GM23338 (cell line): ENCODE measurements at regions not wholly inside any gene's neighbourhood (a gene's known extent, or its start where the extent isn't known, plus 50 kb on each side); places are given as distances from the start of the nearest gene placed in this dataset.

Source experiments
- ATAC-seq: fragments of 200-7000 bp; cut with Tn5 transposase; 3 replicates; pipeline ENCODE4 v1.9.1; 2020
- DNase-seq: peaks from one replicate; pipeline ENCODE4 v3.0.0-alpha.2; 2015; ENCODE audit warnings: low spot score
- H2AFZ ChIP-seq: fragments of 200-600 bp; sonication (generic); 2 replicates; pipeline ENCODE4 v1.8.0; 2016; ENCODE audit warnings: antibody characterized with exemption, mild to moderate bottlenecking, moderate library complexity
- H3F3A ChIP-seq: fragments of 200-600 bp; sonication (generic); replicated peaks from 2 replicates; pipeline ENCODE4 v1.8.0; 2017; ENCODE audit warnings: antibody characterized with exemption, mixed run types, low read depth
- H3K27ac ChIP-seq: fragments of 200-600 bp; sonication (generic); 2 replicates; pipeline ENCODE4 v1.6.1; 2016; ENCODE audit warnings: low read depth
- H3K27me3 ChIP-seq: fragments of 200-600 bp; sonication (generic); 2 replicates; pipeline ENCODE4 v1.8.0; 2016; ENCODE audit warnings: mild to moderate bottlenecking, mixed run types, moderate library complexity; ENCODE audit not compliant: insufficient read depth
- H3K36me3 ChIP-seq: fragments of 200-600 bp; sonication (generic); 2 replicates; pipeline ENCODE4 v1.8.0; 2016; ENCODE audit warnings: mild to moderate bottlenecking; ENCODE audit not compliant: insufficient read depth
- H3K4me1 ChIP-seq: fragments of 200-600 bp; sonication (generic); 2 replicates; pipeline ENCODE4 v1.8.0; 2016; ENCODE audit warnings: mild to moderate bottlenecking, moderate library complexity; ENCODE audit not compliant: insufficient read depth
- H3K4me2 ChIP-seq: fragments of 200-600 bp; sonication (generic); 2 replicates; pipeline ENCODE4 v1.7.1; 2017; ENCODE audit warnings: mixed run types
- H3K4me3 ChIP-seq: fragments of 200-600 bp; sonication (generic); 2 replicates; pipeline ENCODE4 v1.6.1; 2016; ENCODE audit warnings: mixed run types
- H3K79me2 ChIP-seq: fragments of 200-600 bp; sonication (generic); replicated peaks from 2 replicates; pipeline ENCODE4 v1.8.0; 2017; ENCODE audit warnings: mild to moderate bottlenecking; ENCODE audit not compliant: insufficient read depth
- H3K9me2 ChIP-seq: fragments of 200-600 bp; sonication (generic); 2 replicates; pipeline ENCODE4 v1.8.0; 2017; ENCODE audit not compliant: insufficient read depth
- H4K20me1 ChIP-seq: fragments of 200-600 bp; sonication (generic); replicated peaks from 2 replicates; pipeline ENCODE4 v1.8.0; 2017; ENCODE audit warnings: mild to moderate bottlenecking; ENCODE audit not compliant: insufficient read depth
- H3K27ac Mint-ChIP-seq: 2 replicates; pipeline ENCODE4 v1.8.0; 2020; ENCODE audit warnings: inconsistent platforms, mild to moderate bottlenecking, moderate library complexity, mixed read lengths
- H3K27me3 Mint-ChIP-seq: 3 replicates; pipeline ENCODE4 v1.8.0; 2022; ENCODE audit warnings: low read depth, mild to moderate bottlenecking, moderate library complexity, mixed read lengths, inconsistent platforms; ENCODE audit not compliant: insufficient read depth, poor library complexity
- H3K36me3 Mint-ChIP-seq: 3 replicates; pipeline ENCODE4 v1.8.0; 2021; ENCODE audit warnings: low read depth, mild to moderate bottlenecking, inconsistent platforms, moderate library complexity, mixed read lengths
- H3K4me1 Mint-ChIP-seq: 3 replicates; pipeline ENCODE4 v1.8.0; 2020; ENCODE audit warnings: mild to moderate bottlenecking, inconsistent platforms, mixed read lengths
- H3K4me3 Mint-ChIP-seq: 3 replicates; pipeline ENCODE4 v1.8.0; 2021; ENCODE audit warnings: moderate library complexity, mild to moderate bottlenecking, inconsistent platforms, mixed read lengths
- H3K9me3 Mint-ChIP-seq: 3 replicates; pipeline ENCODE4 v1.8.0; 2020; ENCODE audit warnings: moderate library complexity, mild to moderate bottlenecking, inconsistent platforms, mixed read lengths
- CREB1 ChIP-seq: fragments of 250-450 bp; sonication (Bioruptor Pico); IDR thresholded peaks from 2 replicates; pipeline ENCODE4 v1.5.0; 2020; ENCODE audit warnings: low read depth, mild to moderate bottlenecking, moderate library complexity
- CTCF ChIP-seq, 2 experiments: fragments of 200-600 bp in 1 of 2; sonication (generic) in 1 of 2; conservative IDR thresholded peaks; 2 replicates each; pipeline versions ENCODE4 v1.5.1 to v1.6.1; 2016 to 2017; ENCODE audit warnings: antibody characterized with exemption in 2 of 2, low read depth in 2 of 2, mild to moderate bottlenecking in 2 of 2, moderate library complexity in 1 of 2
- EZH2phosphoT487 ChIP-seq: fragments of 200-600 bp; sonication (generic); IDR thresholded peaks from one replicate; pipeline ENCODE4 v1.8.1; 2018; ENCODE audit warnings: antibody characterized with exemption; ENCODE audit not compliant: unreplicated experiment
- JUNB ChIP-seq: IDR thresholded peaks from one replicate; pipeline ENCODE4 v1.6.1; 2016; ENCODE audit warnings: antibody characterized with exemption; ENCODE audit not compliant: unreplicated experiment
- REST ChIP-seq: IDR thresholded peaks from one replicate; pipeline ENCODE4 v1.6.1; 2018; ENCODE audit warnings: antibody characterized with exemption; ENCODE audit not compliant: unreplicated experiment
- STAT1 ChIP-seq: IDR thresholded peaks from one replicate; pipeline ENCODE4 v1.6.1; 2016; ENCODE audit warnings: antibody characterized with exemption; ENCODE audit not compliant: unreplicated experiment
- ZNF114 ChIP-seq: fragments of 250-450 bp; sonication (Bioruptor Pico); IDR thresholded peaks from 2 replicates; pipeline ENCODE4 v1.5.0; 2020; ENCODE audit warnings: mild to moderate bottlenecking, moderate library complexity
- ZNF462 ChIP-seq: fragments of 250-450 bp; sonication (Bioruptor Pico); IDR thresholded peaks from 2 replicates; pipeline ENCODE4 v1.5.0; 2020; ENCODE audit warnings: mild to moderate bottlenecking, moderate library complexity
- TF ChIP-seq, protein P1 (sequence below): IDR thresholded peaks from 2 replicates; pipeline ENCODE4 v1.6.1; 2016; ENCODE audit warnings: antibody characterized with exemption

GRCh38 chr2:238793801-238794449 is 54.0 kb upstream of the TWIST2 start (continued):
- TF ChIP-seq ZNF462 (CRISPR knock-in tag), result no peak
- TF ChIP-seq EZH2phosphoT487, result no peak

DNA sequence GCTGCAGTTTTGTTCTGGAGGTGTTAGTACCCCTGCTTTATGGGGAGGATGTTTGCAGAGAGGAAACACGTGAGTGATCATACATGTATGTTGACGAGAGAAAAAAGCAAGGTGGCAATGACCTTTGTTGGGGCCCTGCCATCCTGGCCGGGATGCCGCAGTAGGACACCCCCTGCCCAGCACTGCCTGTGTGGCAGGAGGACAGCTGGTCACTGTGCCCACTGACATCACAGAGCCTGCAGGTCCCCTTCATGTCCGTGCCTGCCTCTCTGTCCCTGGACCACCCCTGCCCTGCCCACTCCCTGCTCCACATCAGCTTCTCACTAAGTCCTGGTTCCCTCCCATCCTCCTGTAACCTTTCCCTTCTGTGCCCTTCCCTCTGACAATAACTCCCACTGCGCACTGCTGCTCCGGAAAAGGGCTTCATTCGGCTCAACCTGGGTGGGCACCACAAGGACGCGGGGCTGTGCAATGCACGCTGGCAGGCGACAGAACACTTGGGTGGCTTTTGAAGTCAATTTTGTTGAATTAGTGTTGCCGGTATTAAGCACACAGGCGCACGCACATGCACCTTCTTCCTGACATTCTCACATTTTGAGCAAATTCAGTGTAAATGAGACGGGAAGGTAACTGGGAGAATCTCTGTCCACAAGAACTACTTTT is 51.5 kb upstream of the TWIST2 start:
- H3K4me1 Mint-ChIP-seq, result no peaks in the 10 kb centered on the region
- Histone ChIP-seq H3K79me2 (no peaks in the 10 kb centered on the region), H3F3A (no peaks in the 10 kb centered on the region), H3K4me1 (no peaks in the 10 kb centered on the region), H4K20me1 (no peaks in the 10 kb centered on the region), H3K4me2 (no peak overlapping the region), H3K4me3 (no peak overlapping the region), H3K27ac (no peak overlapping the region), H3K36me3 (no peaks in the 10 kb centered on the region), H3K27me3 (no peaks in the 10 kb centered on the region), H3K9me2 (no peaks in the 10 kb centered on the region), H2AFZ (no peak overlapping the region)
- H3K4me3 Mint-ChIP-seq, result no peak overlapping the region
- ATAC-seq (no peak), DNase-seq (no peak)
- H3K27ac Mint-ChIP-seq, result no peak overlapping the region
- H3K27me3 Mint-ChIP-seq, result peaks cover 5% of the 10 kb centered on the region
- no peaks in the 10 kb centered on the region; the same call in 2 of the 3 replicates for H3K36me3 Mint-ChIP-seq
- H3K9me3 Mint-ChIP-seq, result peaks cover 3% of the 10 kb centered on the region; the same call in 2 of the 3 replicates
- TF ChIP-seq REST, result no peak
- no peak for TF ChIP-seq STAT1
- TF ChIP-seq JUNB, result no peak
- no peak for TF ChIP-seq ZNF114 (CRISPR knock-in tag)
- no peak for TF ChIP-seq CREB1 (CRISPR knock-in tag)
- TF ChIP-seq CTCF (conservative IDR thresholded peaks at IDR 0.05; ENCODE audit: low read depth in 2 of 2), result no peak
- TF ChIP-seq, protein P1, sequence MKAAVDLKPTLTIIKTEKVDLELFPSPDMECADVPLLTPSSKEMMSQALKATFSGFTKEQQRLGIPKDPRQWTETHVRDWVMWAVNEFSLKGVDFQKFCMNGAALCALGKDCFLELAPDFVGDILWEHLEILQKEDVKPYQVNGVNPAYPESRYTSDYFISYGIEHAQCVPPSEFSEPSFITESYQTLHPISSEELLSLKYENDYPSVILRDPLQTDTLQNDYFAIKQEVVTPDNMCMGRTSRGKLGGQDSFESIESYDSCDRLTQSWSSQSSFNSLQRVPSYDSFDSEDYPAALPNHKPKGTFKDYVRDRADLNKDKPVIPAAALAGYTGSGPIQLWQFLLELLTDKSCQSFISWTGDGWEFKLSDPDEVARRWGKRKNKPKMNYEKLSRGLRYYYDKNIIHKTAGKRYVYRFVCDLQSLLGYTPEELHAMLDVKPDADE, result no peak
